ENCODE measurements at regions not wholly inside any gene's neighbourhood (a gene's known extent, or its start where the extent isn't known, plus 50 kb on each side); places are given as distances from the start of the nearest gene placed in this dataset.

DNA sequence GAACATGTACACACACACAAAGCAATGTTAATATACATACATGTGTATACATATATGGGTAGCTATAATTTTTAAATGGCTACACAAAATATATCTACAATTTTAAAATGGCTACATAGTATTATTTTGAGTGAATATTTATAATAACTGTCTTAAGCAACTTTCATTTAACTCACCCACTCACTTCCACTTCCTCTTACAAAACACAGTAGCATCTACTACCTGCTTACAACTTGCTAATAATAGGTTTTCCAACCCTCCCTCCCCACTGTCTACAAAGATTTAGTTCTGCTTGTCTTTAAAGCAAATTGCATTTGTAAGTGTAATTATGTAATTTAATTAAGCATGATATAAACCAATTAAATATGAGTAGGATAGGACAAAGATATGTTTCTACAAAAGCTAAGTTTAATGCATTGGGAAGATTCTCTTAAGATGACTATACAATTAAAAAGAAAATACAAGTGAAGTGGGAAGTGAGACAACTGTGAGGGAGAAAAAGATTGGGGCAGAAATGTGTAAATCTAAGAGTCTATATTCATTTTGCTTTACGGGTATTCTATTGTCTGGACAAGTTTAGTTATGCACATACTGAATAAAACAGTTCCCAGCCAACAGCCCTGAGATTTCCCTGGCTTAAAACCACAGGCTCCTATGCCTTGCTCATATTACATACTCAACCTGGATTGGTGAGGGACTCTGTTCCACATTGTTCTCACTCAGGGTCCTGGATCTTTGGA lies 583.1 kb downstream of the EFNB2 start:
- no peak for TF ChIP-seq CTCF (IDR thresholded peaks at IDR 0.05)
- no peak for ATAC-seq
- Histone ChIP-seq H3K4me1 (ENCODE audit: low read depth) (no peaks in the 10 kb centered on the region), H3K36me3 (ENCODE audit: low read depth) (no peaks in the 10 kb centered on the region), H3K9me3 (no peaks in the 10 kb centered on the region), H3K4me3 (no peak overlapping the region)
- DNase-seq, result no peak
- intact Hi-C loops (cut with DNase I, micrococcal nuclease), result no loop called here

GRCh38 chr13:105948143-105948542 lies 587.3 kb downstream of the EFNB2 start:
- H3K4me3 ChIP-seq, result no peak overlapping the region
- no peaks in the 10 kb centered on the region for H3K36me3 ChIP-seq (ENCODE audit: low read depth)
- intact Hi-C loops (cut with DNase I, micrococcal nuclease), result no loop called here
- DNase-seq (no peak), ATAC-seq (no peak)
- H3K9me3 ChIP-seq, result no peaks in the 10 kb centered on the region
- no peak for TF ChIP-seq CTCF (IDR thresholded peaks at IDR 0.05)
- no peaks in the 10 kb centered on the region for H3K4me1 ChIP-seq (ENCODE audit: low read depth)

DNA sequence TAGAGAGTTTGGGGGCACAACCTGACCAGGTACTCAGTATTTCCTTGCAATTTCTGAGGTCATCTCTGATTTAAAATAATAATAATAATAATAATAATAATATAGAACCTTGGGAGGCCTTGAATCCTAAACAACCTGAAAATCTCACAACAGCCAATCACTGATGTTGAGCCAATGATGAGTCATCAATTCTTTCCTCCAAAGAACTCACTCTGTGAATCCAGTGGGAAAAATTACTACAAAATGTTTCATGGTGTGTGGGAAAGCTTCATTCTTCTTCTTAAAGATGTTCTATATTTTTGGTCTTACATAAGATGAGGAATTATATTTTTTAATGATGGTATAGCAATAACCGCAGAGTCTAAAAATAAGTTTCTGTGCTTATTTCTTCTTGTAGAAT lies 594.6 kb downstream of the EFNB2 start:
- intact Hi-C loops (cut with DNase I, micrococcal nuclease), result no loop called here
- no peaks in the 10 kb centered on the region for H3K36me3 ChIP-seq (ENCODE audit: low read depth)
- no peak overlapping the region for H3K4me3 ChIP-seq
- no peaks in the 10 kb centered on the region for H3K4me1 ChIP-seq (ENCODE audit: low read depth)
- TF ChIP-seq CTCF (IDR thresholded peaks at IDR 0.05), result no peak
- DNase-seq (no peak), ATAC-seq (no peak)
- no peaks in the 10 kb centered on the region for H3K9me3 ChIP-seq

DNA sequence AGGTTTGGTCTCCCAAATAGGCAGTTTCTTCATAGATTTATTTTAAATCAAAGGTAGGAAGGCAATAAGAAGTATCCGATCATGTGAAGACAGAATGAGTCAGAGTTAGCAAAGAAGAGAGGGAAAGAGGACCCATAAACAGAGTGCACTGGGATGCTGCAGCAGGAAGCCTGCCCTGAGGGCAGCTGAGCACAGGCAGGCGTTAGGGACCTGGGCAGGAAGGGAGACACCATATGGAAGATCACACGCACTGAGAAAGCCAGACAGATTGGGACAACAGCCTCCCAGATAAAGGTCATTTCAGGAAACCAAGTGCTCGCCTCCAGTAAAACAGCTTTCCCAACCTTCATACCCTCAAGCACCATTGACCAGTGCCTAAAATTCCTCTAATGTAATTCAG lies 598.0 kb downstream of the EFNB2 start:
- no peak for DNase-seq
- ATAC-seq, result no peak
- H3K4me3 ChIP-seq, result no peak overlapping the region
- no peaks in the 10 kb centered on the region for H3K4me1 ChIP-seq (ENCODE audit: low read depth)
- intact Hi-C loops (cut with DNase I, micrococcal nuclease), result no loop called here
- TF ChIP-seq CTCF (IDR thresholded peaks at IDR 0.05), result no peak
- H3K36me3 ChIP-seq (ENCODE audit: low read depth), result no peaks in the 10 kb centered on the region
- H3K9me3 ChIP-seq, result no peaks in the 10 kb centered on the region

DNA sequence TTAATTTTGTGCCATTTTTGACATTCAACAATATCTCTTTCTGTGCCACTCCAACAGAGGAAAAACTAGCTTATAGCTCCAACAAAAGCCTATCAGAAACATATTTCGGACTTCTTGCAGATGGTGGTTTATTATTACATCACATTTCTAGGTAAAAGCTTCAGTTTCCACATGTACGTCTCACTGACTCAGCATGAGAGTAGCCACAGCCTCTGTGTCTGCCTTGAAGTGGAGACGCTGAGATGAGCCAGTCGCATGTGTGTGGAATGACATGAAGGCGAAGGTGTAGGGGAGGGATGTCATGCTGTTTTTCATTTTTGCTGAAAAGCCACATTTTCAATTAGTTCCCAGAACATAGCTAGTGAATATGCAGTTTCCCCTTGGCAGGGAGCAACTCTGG lies 598.6 kb downstream of the EFNB2 start:
- Histone ChIP-seq H3K4me3 (no peak overlapping the region), H3K36me3 (ENCODE audit: low read depth) (no peaks in the 10 kb centered on the region), H3K4me1 (ENCODE audit: low read depth) (no peaks in the 10 kb centered on the region), H3K9me3 (no peaks in the 10 kb centered on the region)
- ATAC-seq (no peak), DNase-seq (no peak)
- intact Hi-C loops (cut with DNase I, micrococcal nuclease), result no loop called here
- no peak for TF ChIP-seq CTCF (IDR thresholded peaks at IDR 0.05)

- TF ChIP-seq CTCF (IDR thresholded peaks at IDR 0.05), result no peak
- DNase-seq (no peak), ATAC-seq (no peak)
- H3K4me1 ChIP-seq (ENCODE audit: low read depth), result no peaks in the 10 kb centered on the region
- intact Hi-C loops (cut with DNase I, micrococcal nuclease), result no loop called here
- H3K4me3 ChIP-seq, result no peak overlapping the region
- no peaks in the 10 kb centered on the region for H3K36me3 ChIP-seq (ENCODE audit: low read depth)
- H3K9me3 ChIP-seq, result no peaks in the 10 kb centered on the region
Measured at GRCh38 chr13:105929505-105929904, 606.0 kb downstream of the EFNB2 start.
